Heart left ventricle (tissue), 16 donors: ENCODE measurements at regions not wholly inside any gene's neighbourhood (a gene's known extent, or its start where the extent isn't known, plus 50 kb on each side); places are given as distances from the start of the nearest gene placed in this dataset.

Experiments
- ATAC-seq, 4 donors: fragments of 200-7000 bp; cut with Tn5 transposase; one replicate each; pipeline ENCODE4 v1.9.1; 2020 to 2022; ENCODE audit warnings: moderate library complexity in 4 of 4, mild to moderate bottlenecking in 3 of 4, moderate number of reproducible peaks in 1 of 4
- DNase-seq, 5 donors: peaks; one replicate each; pipeline ENCODE4 v3.0.0-alpha.2; 2020
- H3K27ac ChIP-seq, 12 donors: fragments of 200-600 bp; sonication (generic) in 4 of 12; one replicate each; pipeline versions ENCODE4 v1.5.0 to v1.8.0; 2016 to 2022; ENCODE audit warnings: mild to moderate bottlenecking in 2 of 12
- H3K27me3 ChIP-seq, 9 donors: fragments of 200-600 bp; sonication (generic) in 2 of 9; one replicate each; pipeline versions ENCODE4 v1.5.1 to v1.8.0; 2016 to 2022; ENCODE audit warnings: mild to moderate bottlenecking in 3 of 9
- H3K36me3 ChIP-seq, 9 donors: fragments of 200-600 bp; sonication (generic) in 2 of 9; one replicate each; pipeline versions ENCODE4 v1.5.0 to v1.8.0; 2018 to 2022; ENCODE audit warnings: mild to moderate bottlenecking in 2 of 9
- H3K4me1 ChIP-seq, 12 donors: fragments of 200-600 bp; sonication (generic) in 4 of 12; one replicate each; pipeline versions ENCODE4 v1.5.0 to v1.8.0; 2016 to 2022; ENCODE audit warnings: mild to moderate bottlenecking in 3 of 12
- H3K4me3 ChIP-seq, 12 donors: fragments of 200-600 bp; sonication (generic) in 4 of 12; one replicate each; pipeline versions ENCODE4 v1.5.0 to v1.8.0; 2017 to 2022; ENCODE audit warnings: mild to moderate bottlenecking in 9 of 12, moderate library complexity in 4 of 12
- H3K9me3 ChIP-seq, 12 donors: fragments of 200-600 bp; sonication (generic) in 4 of 12; one replicate each; pipeline versions ENCODE4 v1.5.0 to v1.8.0; 2016 to 2022; ENCODE audit warnings: mild to moderate bottlenecking in 1 of 12
- CTCF ChIP-seq, 12 donors: fragments of 200-600 bp; sonication (generic) in 4 of 12; IDR thresholded peaks; one replicate each; pipeline versions ENCODE4 v1.5.0 to v1.8.0; 2018 to 2022; ENCODE audit warnings: antibody characterized with exemption in 12 of 12, mild to moderate bottlenecking in 5 of 12
- POLR2A ChIP-seq, 2 donors: fragments of 450-650 bp; IDR thresholded peaks; one replicate each; pipeline ENCODE4 v1.6.1; 2017; ENCODE audit warnings: antibody characterized with exemption in 2 of 2, mild to moderate bottlenecking in 2 of 2, moderate library complexity in 2 of 2
- WGBS, 4 donors: extraction: QIAGEN DNeasy Blood & Tissue Kit in 2 of 4; methylation state at CpG; one replicate each; pipeline versions ENCODE4 v1.1.5 to v1.1.7; 2013 to 2018; 5-methylcytosine and 5-hydroxymethylcytosine counted together
- intact Hi-C, 10 donors: fragments of 100-400 bp; cut with DNase I; formaldehyde crosslinking; loops; one replicate each; pipeline versions ENCODE4 v1.11.1 to v1.14.2; 2022
- donor health status: ischemic (EF 13 %, LVEDD 7.1; RV severe dilation, severe dysfunction).
- donor health status: healthy with polysubstance abuse.
- donor health status: DM: no; HTN: yes; CAD: no.
- donor health status: DM: no; HTN: no; CAD: no.
- donor health status: ischemic (EF 25% LVEDD 6.9; RV normal size, moderate dysfunction).
- donor health status: ischemic (EF 25% LVEDD 5.7; RV mildly dilated, moderate dysfunction).
- donor health status: healthy.
- donor health status: DM: yes; HTN: yes; CAD: no.
- donor health status: ischemic (EF 35%, LVEDD 5.7; RV mildly dilated, moderate dysfunction).
- donor health status: nonischemic (EF 11% LVEDD 7.7; RV severe dilation, severe dysfunction).
- donor health status: DM: yes; HTN: yes; CAD: no.
- donor health status: PGD.
- donor health status: ischemic (EF 29% LVEDD 5.4; RV normal size, mild dysfunction).
- donor health status: nonischemic (EF 23%, LVEDD 6.1; RV moderate dilation, normal function).

GRCh38 chr13:106109391-106109791 lies 426.1 kb downstream of the EFNB2 start:
- no peaks in the 10 kb centered on the region for H3K9me3 ChIP-seq
- intact Hi-C loops, result no loop called here
- no peak overlapping the region for H3K27ac ChIP-seq
- no peak overlapping the region for H3K4me3 ChIP-seq
- TF ChIP-seq POLR2A (IDR thresholded peaks at IDR 0.05) (no peak), CTCF (IDR thresholded peaks at IDR 0.05) (no peak)
- no peaks in the 10 kb centered on the region for H3K36me3 ChIP-seq
- no peak for ATAC-seq
- WGBS, 4 donors, result 67 to 73% (median 71%) methylated on average over 3 of the region's 3 CpGs
- no peak for DNase-seq
- H3K27me3 ChIP-seq, result peaks cover 0 to 3% (median 0%) of the 10 kb centered on the region in 9 donors
- no peaks in the 10 kb centered on the region for H3K4me1 ChIP-seq

GRCh38 chr13:106108346-106108745 lies 427.1 kb downstream of the EFNB2 start:
- Histone ChIP-seq H3K4me1 (no peaks in the 10 kb centered on the region), H3K27ac (no peak overlapping the region), H3K36me3 (no peaks in the 10 kb centered on the region), H3K27me3 (no peaks in the 10 kb centered on the region), H3K4me3 (no peak overlapping the region), H3K9me3 (no peaks in the 10 kb centered on the region)
- DNase-seq (no peak), ATAC-seq (no peak)
- WGBS, 4 donors, result 85 to 98% (median 93%) methylated on average over 9 of the region's 9 CpGs
- TF ChIP-seq CTCF (IDR thresholded peaks at IDR 0.05) (no peak), POLR2A (IDR thresholded peaks at IDR 0.05) (no peak)
- intact Hi-C loops, result no loop called here

- DNase-seq, result no peak
- no peaks in the 10 kb centered on the region for H3K4me1 ChIP-seq
- no peaks in the 10 kb centered on the region for H3K9me3 ChIP-seq
- intact Hi-C loops, result no loop called here
- no peak for ATAC-seq
- TF ChIP-seq CTCF (IDR thresholded peaks at IDR 0.05) (no peak), POLR2A (IDR thresholded peaks at IDR 0.05) (no peak)
- WGBS, 4 donors, result 93 to 98% (median 94%) methylated on average over 7 of the region's 7 CpGs
- no peaks in the 10 kb centered on the region for H3K36me3 ChIP-seq
- H3K4me3 ChIP-seq, result no peak overlapping the region
- no peak overlapping the region for H3K27ac ChIP-seq
- H3K27me3 ChIP-seq, result no peaks in the 10 kb centered on the region
Measured at GRCh38 chr13:106107061-106107460, 428.4 kb downstream of the EFNB2 start.

- Histone ChIP-seq H3K27ac (no peak overlapping the region), H3K27me3 (no peaks in the 10 kb centered on the region), H3K4me3 (no peak overlapping the region), H3K36me3 (no peaks in the 10 kb centered on the region), H3K4me1 (peaks cover 0 to 4% (median 0%) of the 10 kb centered on the region in 12 donors), H3K9me3 (no peaks in the 10 kb centered on the region)
- 88 to 100% (median 92%) methylated on average over 1 of the region's 1 CpG for WGBS, 4 donors
- ATAC-seq, result no peak
- DNase-seq, result no peak
- intact Hi-C loops, result no loop called here
- no peak for TF ChIP-seq CTCF (IDR thresholded peaks at IDR 0.05)
- no peak for TF ChIP-seq POLR2A (IDR thresholded peaks at IDR 0.05)
Measured at GRCh38 chr13:106105153-106105552, 430.3 kb downstream of the EFNB2 start.
